ENCODE measurements at regions not wholly inside any gene's neighbourhood (a gene's known extent, or its start where the extent isn't known, plus 50 kb on each side); places are given as distances from the start of the nearest gene placed in this dataset.

DNA sequence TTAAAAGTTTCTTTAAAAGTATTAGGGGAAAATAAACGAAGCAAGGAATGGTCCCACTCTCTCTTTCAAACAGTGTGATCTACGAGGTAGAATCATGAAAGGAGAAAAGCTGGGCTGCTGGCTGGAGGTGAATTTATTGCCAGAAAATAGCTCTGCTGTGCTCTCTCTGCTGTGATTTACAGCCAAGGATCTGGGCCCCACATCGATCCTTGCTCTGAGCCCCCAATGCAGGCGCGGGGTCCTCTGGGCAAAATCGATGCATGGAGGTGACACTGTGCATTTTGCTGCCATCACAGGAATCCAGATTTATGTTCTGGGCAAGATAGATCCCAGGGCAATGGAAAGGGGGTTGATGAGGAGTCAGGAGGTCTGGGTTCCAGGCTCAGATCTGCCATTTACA is 91.0 kb upstream of the GPR26 start:
- DNase-seq (ENCODE audit: low read depth): no peak

DNA sequence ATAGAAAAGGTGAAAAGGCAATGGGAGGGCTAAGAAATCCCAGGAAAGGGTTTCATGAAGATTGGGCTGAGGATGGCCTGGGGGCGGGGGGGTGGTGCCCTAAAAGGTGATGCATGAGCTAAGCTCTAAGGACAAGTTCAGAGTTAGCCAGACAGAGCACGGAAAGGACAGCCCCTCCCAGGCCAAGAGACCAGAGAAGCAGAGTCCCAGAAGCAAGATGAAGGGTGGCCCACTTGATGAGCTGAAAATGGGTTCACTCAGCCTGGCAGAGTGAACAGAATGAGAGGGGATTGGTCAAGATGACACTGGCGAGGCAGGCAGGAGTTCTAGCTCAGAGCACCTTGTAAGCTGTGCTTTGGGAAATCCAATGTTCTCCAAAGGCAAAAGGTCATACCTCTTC is 89.4 kb upstream of the GPR26 start:
- DNase-seq (ENCODE audit: low read depth): no peak

DNA sequence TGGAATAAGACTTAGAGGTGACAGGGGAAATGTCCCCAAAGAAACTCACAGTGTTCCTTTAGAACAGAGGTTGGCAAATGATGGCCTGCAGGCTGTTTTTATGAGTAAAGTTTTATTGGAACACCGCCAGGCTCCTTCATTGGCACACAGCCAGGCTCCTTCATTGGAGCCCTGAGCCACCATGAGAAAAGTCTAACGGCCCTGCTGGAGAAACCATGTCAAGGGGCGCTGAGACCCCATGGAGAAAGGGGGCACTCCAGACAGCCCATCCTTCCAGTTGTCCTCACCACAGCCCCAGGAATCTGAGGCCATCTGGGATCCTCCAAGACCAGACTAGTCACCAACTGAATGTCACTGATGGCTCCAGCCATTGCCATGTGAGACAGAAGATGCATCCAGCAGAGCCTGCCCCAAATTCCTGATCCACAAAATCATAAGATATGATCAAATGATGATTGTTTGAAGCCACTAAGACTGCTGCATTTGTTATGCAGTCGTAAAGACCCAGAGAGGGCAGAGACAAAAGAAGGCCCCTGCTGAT is 88.2 kb upstream of the GPR26 start:
- DNase-seq (ENCODE audit: low read depth): no peak

DNA sequence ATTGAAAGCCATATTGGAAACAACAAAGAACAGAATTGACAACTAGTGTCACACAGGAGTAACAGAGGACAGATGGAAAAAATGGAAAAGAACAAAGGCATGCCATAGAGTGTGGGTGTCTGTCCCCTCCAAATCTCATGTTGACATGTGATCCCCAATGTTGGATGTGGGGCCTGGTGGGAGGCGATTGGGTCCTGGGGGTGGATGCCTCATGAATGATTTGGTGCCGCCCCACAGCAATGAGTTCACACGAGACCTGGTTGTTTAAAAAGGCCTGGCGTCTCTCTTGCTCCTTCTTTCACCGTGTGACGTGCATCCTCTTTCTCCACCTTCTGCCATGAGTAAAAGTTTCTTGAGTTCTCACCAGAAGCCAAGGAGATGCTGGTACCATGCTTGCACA is 87.4 kb upstream of the GPR26 start:
- DNase-seq (ENCODE audit: low read depth): no peak

DNA sequence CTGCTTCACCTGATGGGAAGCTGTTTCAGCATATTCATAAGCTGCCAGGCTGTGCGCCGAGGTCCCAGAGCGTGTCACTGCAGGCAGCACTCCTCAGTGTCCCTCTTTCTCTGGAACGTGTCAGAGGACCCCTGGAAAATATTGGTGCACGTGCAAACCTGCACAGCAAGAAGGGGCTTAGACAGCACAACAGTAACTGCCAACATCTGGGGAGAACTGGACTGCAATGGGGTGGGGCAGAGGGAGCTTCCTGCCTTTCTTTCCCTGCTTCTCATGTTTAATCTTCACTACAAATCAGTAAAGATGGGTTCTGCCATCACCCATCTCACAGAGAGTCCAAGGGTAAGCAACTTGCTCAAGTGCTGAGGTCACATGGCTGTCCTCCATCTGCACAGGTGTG is 86.5 kb upstream of the GPR26 start:
- DNase-seq (ENCODE audit: low read depth): no peak

DNA sequence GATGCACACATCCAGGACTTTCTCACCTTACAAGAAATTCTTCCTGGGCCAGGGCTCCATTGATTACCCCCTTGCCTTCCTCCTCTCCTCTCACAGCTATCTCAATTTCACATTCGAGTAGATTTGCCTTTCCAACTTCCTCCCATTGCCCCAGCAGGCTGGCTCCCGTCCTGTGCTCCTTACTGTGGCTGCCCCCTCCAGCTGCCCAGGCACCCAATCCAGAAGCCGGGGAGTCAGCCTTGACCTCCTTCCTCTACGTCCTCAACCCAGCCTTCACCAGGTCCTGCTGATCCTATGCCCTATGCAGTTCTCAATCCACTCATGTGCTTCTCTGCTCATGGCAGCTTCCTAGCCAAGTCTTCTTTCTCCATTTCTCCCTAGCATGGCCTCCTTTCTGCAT is 85.7 kb upstream of the GPR26 start:
- no peak for DNase-seq (ENCODE audit: low read depth)

DNA sequence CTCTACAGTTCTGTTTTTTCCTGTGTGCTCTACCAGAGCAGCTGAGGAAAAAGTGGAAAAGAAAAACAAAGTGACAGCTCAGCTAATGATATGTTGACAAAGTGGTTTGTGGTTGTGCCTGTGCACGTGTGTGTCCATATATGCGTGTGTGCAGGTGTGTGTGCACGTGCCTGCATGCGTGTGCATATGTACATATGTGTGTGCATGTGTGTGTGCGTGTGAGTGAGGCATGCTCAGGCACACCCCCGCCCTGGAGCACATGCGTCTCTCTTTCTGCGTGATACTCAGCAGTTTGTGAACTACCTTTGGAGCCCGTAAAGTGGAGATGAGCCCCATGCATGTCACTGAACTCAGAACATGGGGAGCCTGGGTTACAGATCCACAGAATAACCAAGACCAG is 84.5 kb upstream of the GPR26 start:
- no peak for DNase-seq (ENCODE audit: low read depth)

DNA sequence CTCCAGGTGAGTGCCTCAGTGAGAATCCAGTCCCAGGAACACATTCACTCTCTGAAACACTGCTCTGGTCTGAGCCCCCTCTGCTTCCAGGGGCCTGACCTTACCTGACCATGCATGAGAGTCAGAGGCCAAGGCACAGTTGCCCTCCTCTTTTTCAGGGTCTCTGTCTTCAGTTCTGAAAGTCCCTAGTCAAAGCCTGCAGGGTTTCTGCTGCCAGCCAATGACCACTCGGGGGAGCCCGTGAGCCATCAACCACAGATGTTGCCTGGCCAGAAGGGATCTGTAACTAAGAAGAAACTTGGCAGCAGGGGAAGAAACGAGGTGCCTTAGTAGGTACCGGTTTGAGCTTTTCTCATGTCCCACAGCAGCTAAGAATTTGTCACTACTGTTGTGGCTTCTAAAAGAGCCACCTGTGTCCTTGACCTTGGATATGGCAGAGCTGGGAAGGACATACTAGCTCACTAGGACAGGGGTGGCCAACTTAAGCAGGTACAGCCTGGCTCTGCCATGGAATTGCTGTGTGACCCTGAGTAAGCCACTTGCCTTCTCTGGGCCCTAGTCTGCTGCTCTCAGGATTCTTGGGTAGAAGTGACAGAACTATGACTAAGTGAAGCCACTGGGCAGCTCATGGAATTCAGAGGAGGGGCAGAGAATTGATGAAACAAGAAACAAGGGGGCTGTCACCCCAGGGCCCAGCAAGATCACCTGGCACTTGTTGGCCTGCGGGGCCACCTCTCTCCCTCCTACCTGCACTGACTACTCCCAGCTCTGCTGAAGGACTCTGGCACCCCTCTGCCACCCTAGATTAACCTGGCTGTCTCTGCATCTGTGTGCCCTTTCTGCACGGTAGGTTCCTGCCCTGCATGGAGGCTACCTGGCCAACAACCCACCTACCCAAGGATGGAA is 83.8 kb upstream of the GPR26 start:
- peak; percentile 65 for DNase-seq (ENCODE audit: low read depth)

DNA sequence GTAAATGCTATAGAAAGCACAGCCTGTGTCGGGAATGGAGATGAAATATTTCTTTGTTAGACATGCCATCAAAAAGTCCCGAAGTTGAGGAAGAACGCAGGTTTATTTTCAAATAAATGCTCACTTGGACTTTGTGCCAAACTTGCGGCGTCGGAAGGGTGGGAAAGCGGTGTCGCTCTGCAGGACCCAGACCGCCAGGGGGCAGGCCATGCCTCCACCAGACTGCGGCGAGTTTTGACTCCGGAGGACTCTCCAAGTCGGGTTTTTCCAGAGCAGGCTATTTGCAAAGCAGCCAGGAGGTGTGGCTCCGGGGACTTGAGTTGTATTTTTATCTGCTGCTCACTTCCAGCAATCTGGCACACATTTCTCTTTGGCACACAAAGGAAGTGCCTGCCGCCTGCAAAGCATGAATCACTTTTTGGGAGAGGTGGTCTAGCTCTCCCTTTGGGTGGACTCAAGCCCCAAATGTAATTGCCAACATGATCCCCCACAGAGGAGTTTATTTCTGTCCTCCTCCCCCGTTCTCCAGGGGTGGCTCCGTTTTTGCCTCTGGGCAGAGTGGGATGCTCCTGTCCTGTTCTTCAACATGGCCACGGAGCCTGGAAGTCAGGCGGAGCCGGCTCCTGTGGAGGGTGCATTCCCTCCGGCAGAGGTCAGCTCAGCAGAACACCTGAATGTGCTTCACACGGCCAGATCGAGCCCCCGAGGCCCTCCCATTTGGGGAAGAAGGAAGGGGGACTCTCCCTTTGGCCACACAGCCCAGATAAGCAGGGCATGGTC is 82.3 kb upstream of the GPR26 start:
- DNase-seq (ENCODE audit: low read depth): peak; percentile 67

DNA sequence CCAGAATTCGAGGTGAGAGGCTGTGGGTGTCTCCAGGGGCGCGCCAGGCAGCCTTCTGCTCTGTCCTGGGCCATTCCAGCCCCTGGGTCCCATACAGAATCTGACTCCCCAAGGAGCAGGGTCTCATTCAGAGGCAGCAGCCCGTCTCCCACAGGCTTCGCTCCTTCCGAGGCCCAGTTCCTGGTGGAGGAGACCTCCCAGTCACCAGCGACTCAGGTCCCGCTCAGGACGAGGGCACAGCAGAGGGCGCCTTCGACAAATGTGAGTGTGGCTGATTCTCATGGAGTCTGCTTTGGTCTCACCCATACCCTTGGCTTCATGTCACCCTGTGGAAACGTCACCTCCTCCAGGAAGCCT is 81.8 kb upstream of the GPR26 start:
- no peak for DNase-seq (ENCODE audit: low read depth)

DNA sequence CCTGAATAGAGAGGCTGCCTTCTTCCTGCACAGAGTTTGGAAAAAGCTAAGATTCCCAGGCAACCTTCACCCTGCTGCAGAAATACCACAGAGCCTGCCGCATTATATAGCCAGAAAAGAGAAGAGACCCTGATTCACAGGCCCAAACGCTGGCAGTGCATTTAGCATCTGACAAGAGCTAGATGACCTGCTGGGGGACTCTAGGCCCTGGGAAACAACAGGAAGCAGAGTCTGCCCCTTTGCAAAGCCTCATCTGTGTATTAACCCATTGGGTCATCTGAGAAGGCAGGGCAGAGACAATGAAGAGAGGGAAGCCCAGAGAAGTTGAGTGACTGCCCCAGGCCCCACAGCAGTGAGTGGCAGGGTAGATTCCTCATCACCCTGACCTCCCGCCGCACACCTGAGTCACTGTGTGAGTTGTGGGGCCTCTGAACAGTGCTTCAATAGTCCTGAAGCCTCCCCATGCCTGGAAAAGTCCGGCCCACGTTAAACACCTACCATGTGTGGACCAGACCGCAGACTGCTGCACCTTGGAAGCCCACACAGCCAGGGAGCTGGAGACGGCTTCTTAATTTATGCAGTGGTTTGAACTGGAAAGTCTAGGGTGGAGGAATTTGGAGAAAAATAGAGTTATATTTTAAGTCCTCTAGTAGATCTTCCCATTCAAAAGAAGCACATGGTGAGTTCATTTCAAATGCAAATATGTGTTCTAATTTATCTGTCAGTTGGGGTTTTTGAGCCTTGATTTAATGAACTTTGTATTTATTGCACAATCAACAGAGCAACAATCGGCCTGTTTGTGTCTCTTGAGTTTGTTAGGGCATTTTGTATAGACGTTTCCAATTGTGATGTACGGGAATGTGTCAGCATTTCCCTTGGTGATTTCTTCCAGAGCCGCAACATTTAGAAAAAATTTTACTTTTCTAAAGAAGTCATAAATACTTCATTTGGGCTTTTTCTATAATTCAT is 80.4 kb upstream of the GPR26 start:
- no peak for DNase-seq (ENCODE audit: low read depth)

DNA sequence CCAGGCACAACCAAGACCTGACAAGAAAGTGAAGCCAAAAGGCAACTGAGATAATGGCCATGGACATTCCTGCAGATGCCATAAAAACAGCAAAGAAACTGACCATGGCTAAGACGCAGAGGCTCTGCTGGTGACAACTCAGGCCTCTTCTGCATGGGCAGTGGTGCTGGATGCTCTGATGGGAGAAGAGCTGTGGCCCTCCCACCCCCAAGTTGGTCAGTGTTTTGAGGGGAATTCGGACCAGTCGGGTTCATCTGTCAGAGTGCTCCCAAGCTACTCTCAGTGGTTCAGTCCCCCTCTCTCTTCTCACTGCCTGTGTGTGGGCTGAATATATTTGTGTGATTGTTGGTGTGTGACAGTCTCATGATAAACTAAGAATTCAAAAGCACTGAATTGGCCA is 79.0 kb upstream of the GPR26 start:
- DNase-seq (ENCODE audit: low read depth): no peak

DNA sequence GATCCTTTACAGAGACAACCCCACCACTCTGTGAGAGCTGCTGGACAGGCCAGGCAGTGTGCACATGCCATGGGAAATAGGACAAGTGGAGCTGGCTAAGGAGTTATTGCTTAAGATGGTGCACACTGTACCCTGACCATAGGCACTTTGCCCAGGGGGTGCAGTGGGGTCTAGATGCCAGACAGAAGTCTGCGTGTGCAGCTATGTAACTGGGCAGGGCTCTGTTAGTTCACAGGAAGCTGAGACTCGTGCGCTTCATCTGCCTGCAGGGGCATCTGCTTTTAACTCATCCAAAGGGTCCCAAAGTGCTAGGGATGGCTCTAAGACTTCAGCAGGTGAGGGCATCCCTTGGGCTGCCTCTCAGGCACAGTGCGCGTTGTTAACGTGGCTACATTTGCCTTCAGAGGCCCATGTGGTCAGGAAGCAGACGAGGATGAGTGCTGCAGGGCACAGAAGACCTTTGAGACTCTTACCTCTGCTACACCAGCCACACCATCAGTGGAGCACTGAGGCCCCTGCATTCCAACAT is 77.7 kb upstream of the GPR26 start:
- DNase-seq (ENCODE audit: low read depth): no peak

DNA sequence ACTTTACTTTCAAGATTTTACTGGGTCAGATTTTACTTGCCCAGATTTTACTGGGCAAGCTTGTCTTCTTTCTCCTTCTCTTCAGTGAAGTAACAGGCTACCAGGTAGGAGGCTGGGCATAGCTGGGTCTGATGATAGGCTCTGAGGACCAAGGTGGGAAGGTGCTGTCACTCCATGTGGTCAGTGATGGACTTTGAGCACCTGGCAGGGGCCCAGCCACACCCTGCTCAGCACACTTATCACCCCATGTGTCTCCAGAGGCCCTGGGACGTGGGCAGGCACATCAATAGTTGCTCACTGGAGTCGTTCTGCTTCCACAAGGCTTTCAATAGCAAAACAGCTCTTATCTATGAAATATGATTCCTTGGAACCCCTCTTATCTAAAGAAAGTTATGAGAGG is 70.5 kb upstream of the GPR26 start:
- DNase-seq (ENCODE audit: low read depth): no peak

DNA sequence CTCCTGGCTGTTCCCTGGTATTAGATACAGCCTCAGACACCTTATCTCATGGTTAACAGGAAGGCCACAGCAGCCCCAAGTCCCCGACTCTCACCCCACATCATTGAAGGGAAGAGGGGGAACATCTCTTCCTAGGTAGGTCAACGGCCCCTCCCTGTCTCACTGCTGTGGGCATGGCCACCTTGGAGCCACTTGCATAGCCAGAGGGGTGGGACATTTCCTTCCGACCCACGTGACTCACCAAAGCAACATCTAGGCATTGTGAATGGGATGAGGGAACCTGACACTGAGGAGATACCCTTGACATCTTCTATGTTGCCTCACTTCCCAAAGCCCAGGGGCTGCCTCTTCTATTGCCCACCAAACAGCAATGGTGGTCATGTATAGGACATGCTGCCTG is 68.5 kb upstream of the GPR26 start:
- no peak for DNase-seq (ENCODE audit: low read depth)

DNA sequence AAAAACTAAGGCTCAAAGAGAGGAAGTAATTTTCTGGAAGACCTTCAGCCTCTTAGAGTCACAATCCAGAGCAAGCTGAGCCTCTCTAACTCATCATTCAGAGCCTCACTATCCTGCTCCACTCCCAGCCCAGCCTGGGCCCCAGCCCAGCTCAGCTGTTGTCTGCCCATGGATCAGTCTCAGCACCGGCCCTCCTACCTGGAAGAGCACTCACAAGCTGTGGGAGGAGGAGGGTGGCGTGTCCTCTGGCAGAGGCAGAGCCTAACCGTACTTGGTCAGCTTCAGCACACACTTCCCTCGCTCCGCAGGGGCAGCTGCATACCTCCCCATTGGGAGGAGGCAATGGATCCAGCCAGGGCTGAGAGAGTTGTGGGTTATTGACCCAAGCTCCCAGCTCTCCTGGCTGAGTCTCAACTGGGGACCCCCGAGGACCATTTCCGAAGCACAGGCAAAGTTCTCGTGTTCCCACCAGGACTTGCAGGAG is 66.7 kb upstream of the GPR26 start:
- DNase-seq (ENCODE audit: low read depth): no peak

DNA sequence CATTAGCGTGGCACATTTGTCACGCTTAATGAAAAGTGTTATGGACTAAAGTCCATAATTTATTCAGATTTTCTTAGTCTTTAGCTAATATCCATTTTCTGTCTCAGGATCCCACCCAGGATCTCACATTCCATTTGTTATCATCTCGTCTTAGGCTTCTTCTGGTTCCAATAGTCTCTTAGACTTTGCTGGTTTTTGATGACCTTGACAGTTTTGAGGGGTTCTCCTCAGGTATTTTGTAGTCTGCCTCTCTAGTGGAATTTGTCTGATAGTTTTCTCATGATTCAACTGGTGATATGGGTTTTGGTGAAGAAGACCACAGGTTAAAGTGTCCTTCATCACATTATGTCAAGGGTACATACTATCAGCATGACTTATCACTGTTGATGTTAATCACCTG is 66.0 kb upstream of the GPR26 start:
- DNase-seq (ENCODE audit: low read depth): no peak

DNA sequence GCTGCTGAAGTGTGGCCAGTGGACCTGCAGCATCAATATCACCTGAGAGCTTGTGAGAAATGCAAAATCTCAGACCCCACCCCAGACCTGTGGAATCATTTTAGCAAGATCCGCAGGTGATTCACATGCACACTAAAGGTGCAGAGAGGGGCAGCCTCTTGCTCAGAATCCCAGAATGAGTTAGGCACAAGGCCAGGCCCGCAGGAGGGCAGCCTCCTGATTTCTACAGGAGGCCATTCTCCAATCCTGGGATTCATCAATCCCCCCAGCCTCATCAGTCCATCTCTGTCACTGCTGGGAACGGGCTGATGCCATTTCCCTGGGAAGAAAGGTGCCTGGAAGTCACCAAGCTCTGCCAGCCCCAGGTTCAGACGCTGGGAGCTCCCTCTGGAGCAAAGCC is 63.0 kb upstream of the GPR26 start:
- DNase-seq (ENCODE audit: low read depth): no peak

DNA sequence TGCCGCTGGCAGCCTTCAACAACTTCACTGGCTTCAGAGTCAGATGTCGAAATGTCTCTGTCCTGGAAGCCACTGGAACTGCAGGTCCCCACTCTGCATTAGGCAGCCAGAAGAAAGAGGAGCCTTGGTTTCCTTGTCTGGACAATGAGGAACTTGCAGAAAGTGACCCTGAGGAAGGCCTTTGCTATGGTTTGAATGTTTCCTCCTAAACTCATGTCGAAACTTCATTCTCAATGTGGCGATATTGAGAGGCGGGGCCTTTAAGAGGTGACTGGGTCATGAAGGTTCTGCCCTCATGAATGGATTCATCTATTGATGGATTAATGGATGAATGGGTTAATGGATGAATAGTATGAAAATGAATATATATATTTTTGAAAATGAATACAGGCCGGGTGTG is 61.6 kb upstream of the GPR26 start:
- DNase-seq (ENCODE audit: low read depth): no peak

DNA sequence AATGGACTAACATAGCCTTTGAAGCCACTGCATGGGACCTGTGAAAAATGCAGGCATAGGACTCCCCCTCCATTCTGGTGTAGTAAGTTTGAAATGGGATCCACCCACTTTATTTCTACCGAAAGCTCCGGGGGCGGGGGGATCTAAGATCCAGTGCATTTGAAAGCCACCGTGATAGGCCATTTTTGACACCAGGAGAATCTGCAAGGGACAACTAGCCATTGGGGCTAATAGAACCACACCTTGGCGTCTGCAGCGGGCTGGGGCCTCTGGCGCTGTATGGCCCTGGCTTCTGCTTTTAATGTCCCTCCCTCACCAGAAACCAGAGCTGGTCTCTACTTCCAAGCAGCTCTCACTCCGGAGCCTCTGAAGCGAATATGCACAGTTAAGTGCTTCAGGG is 60.1 kb upstream of the GPR26 start:
- no peak for DNase-seq (ENCODE audit: low read depth)

DNA sequence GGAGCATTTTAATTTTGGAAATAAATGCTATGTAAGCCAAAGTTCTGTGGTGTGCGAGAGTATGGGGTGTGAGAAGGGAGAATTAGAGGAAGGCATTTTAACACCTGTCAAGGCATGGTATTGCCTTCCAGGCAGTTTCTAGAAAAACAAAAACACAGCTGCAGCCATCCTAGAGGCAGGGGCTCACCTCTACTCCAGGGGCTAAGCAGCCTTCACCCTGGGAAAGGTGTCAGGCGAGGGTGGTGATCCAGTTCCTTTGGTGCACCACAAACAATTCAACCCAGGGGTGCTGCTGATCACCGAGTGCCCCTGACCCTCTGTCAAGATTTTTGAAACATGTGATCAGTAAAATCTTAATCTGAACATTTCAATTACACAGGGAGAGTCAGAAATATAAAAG is 59.2 kb upstream of the GPR26 start:
- no peak for DNase-seq (ENCODE audit: low read depth)

DNA sequence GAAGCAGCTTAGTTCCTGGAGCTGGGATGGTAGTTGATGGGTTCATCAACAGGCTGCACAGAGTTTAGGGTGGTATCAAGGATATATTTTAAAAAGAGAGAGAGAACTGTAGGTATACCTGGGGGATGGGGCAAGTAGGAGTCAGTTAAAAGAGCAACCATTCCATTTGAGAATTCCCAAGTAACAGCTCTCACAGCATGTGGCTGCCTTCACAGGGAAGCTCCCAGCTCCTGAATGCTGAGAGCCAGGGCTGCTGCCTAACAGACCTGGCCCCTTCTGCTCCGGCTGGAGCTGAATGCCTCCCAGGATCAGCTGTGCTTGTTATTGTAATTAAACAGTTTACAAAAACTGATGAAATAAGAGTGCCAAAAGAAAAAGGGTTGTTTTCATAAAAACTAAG is 58.8 kb upstream of the GPR26 start:
- no peak for DNase-seq (ENCODE audit: low read depth)

Data from iris pigment epithelial cell (primary cell).